Right kidney (tissue), 1 donor: ENCODE measurements at regions not wholly inside any gene's neighbourhood (a gene's known extent, or its start where the extent isn't known, plus 50 kb on each side); places are given as distances from the start of the nearest gene placed in this dataset.
"Not testable (repeated sequence)": the region's sequence is repeated elsewhere in the genome, so short reads cannot be mapped to it uniquely, and the experiment has no call there.

ENCODE experiments used
- DNase-seq: peaks from one replicate; pipeline ENCODE4 v3.0.0-alpha.2; 2016

DNA sequence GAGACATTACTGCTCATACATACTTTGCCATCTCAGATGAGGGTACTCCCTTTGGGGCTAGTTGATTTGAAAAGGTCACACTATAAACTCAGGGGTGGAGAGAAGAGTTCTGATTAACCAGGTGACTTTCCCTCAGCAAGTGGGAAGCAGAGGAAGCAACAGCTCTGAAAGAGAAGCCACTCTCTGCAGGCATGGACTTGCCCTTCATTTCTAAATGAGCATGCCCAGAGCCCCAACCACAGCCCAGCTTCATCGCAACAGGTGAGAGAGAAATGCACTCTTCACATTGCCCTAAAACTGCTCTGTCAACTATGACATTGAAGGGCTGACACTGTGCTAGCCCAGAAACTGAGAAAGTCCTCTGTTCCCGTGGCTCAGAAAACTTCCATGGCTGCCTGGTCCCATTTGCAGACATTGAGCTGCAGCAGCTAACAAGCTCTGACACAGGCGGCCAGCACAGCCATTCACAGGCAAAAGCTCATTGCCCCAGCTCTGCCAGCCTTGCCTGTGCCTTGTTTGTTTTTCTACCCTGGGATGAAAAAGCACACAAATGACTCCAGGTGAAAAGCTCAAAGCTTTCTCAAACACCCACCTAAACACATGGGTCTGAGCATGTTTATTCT, 419.8 kb upstream of the DYNLRB2 start:
- DNase-seq = no peak

DNA sequence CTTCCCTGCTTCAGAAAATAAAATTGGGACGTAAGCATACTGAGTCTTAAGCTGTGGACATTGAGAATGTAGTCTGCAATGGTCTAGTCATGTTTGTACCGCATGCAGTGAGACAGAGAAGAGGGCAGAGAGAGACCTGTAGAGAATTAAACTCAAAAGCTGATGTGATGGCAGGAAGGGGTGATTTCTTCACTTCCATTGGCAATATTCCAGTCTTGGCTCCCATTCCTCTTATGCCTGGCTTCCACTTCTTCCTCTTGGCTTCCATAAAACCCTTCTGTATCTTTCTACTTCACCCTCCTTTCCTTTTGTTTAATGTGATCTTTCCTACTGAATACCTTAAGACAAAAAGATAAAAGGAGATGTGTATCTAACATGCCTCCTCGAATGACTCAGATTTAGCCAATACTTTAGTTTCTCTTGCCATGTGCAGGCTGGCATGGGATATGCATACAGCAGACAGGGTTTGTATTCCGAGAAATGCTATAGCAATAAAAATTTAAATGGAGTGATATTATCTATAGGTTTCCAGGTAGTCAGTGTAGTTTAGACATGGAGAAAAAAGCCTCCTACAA, 423.1 kb upstream of the DYNLRB2 start:
- DNase-seq = no peak

DNA sequence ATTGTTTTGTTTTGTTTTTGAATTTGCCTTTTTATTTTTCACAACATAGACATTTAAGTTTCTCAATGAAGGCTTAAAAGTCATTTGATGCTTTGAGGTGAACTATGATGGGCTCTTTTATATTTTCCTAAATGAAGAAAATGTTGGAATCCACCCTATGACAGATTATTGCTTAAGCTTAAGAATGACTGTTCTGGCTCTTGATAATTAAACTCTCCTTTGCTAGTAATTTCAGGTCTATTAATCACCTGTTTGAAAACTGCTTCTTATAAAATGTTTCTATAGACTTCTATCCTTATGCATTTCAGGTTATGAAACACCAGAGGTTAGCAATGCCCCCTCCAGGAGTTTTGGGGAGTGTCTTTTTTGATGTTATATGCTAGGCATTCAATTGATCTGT, 424.1 kb upstream of the DYNLRB2 start:
- no peak for DNase-seq

DNA sequence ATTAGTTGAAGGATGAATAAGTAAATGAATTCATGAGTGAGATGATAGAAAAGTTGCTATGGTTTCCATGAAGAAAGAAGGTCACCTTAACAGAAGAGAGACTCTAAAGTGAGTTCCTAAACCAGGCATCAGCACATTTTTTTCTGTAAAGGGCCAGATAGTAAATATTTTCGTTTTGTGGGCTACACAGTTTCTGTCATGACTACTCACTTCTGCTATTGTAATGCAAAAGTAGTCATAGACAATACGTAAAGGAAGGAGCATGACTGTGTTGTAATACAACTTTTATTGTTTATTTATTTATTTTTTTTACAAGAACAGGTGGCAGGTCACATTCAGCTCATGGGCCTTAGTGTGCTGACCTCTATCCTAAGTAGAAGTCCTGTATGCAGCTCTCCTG, 426.1 kb upstream of the DYNLRB2 start:
- no peak for DNase-seq

DNA sequence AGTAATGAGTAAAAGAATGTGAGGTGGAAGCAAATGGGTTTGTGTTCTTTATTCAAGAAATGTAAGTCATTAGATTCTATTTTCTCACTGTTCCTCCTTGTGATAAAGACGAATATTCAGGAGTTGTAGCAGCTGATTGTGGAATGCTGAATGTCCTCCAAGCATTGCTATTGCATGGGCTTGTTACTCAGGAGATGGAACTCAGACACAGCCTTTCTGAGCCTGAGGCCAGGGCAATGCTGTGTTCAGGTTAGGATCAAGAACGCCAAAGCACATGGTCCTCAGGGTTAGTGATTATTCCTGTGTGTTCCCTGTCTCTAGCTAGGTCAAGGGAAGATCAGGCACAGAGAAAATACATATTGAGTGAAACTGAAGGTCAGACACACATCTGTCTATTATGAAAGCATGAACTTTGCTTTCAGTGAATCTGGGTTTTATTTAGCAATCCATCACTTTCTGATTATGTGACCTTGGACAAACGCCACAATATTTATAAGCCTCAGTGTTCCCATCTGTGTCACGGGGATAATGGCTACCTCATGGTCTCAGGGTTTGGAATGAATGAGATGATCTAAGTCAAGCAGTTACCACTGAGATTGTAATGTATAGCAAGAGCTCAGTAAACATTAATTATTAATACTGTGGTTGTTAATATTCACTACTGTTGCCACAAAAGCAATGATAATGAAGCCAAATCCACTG, 426.8 kb upstream of the DYNLRB2 start:
- DNase-seq = no peak

DNA sequence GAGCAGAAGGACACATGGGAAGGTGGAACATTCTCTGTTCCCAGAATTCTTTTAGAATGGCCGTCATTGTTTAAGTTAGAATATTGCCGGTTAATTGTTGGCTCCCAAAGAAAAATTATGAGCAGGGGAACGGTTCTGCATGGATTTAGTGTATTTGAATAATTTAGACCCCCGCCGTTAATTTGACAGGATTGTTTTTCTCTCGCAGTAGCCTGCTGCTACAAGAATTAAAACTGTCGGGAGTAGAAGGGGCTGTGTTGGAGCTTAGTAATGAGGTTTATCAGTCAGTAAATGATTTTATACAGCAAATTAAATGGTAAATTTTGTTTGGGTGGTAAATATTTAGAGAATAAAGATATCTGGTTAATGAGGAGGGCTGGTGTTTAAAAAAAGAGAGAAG, 431.2 kb upstream of the DYNLRB2 start:
- no peak for DNase-seq

DNA sequence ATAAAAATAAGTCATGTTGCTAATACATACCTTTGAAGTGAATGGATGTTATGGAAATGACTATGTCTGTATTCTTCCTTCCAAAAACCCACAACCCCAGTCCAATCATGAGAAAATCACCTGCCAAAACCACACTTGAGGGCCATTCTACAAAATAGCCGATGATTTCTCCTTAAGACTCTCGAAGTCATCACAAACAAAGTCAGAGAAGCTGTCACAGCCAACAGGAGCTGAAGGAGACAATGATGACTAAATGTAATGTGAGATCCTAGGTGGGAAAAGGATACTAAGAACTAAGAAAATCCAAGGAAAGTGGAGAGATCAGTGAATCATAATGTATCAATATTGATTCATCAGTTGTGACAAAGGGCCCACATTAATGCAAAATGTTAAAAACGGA, 432.9 kb upstream of the DYNLRB2 start:
- no peak for DNase-seq

DNA sequence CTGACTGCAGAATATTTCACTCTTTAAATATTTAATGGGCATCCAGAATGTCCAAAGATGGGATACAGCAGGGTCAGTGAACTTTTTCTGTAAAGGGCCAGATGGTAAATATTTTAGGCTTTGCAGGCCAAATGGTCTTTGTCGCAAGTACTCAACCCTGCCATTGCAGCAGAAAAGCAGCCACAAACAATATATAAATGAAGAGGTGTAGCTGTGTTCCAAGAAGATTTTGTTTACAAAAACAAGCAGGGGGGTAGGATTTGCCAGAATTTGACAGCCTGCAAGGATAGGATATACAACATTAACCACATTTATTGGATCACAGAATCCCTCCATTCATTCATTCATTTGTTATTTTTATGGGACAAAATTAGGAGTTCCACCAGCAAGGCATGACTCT, 435.0 kb upstream of the DYNLRB2 start:
- DNase-seq = no peak

DNA sequence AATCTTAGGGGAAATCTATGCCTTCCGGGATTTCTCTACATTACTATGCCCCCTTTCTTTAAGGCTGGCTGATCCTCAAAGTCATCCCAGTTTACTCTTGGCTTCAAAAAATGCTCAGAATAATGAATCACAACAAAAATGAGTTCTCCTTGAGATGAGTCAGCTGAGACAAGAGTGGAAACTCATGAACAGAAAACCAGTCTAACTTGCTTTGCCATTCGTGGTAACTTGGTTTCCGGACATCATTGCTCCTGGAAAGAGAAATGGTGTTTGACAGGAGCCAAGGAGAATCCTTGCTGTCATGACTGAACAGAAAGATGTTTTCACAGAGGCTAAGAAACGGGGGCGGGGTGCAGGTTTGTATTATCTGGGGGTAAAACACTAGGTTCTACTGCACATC, 435.6 kb upstream of the DYNLRB2 start:
- DNase-seq = no peak

DNA sequence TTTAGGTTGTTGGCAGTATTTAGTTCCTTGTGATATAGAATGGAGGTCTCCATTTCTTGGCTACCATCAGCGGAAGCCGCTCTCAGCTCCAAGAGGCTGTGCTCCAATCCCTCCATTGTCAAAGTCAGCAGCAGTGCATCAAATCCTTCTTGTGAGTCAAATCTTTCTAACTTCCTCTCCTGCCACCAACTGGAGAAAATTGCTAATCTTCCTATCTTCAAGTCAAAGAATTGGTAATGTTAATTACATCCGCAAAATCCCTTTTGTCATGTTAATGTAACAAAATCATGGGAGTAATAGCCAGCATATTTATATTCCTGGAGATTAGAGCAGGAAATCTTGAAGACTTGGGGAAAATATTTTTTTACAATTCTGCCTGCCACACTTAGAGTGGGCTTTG, 436.4 kb upstream of the DYNLRB2 start:
- DNase-seq = no peak

DNA sequence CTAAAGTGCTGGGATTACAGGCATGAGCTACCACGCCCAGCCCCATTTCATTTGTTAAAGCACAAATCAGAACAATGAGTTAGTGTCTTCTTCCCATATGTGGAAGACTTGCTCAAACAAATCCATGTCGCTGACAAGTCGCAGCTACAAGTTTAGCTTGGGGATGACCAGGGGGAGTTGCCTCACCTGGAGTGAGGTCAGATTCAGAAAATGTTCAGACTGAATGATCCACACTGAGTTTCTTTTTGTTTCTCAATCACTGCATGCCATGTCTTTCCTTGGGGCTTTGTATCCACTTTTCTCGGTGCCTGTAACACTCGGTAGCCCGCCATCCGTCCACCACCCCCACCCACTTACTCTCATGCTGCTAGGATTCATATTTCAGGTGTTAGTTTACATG, 437.3 kb upstream of the DYNLRB2 start:
- DNase-seq = no peak

DNA sequence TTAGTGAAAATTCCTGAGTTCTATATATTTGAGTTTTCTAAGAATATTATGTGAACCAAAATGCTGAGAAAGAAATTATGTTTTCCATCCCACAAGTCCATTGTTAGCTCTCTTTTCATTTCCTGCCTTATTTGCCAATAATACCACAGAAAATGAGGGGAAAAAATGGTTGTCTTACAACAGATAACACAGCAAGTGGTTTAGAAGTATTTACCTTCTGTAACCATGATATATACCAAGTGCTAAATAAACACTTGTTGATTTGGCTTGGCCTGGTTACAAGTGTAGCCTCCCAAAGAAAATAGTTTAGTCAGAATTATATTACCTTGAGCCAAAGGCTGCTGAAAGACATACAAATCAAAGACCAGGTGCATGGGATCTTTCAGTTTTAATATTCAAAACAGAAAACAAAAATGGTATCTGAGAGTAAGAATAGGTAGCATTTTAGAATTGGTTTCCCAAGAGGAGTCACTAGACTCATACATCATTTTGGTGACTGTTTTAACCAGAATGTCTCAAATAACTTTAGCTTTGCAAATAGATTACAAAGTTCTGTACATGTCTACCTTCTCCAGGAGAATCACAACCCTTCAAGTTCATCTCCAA, 439.8 kb upstream of the DYNLRB2 start:
- no peak for DNase-seq

DNA sequence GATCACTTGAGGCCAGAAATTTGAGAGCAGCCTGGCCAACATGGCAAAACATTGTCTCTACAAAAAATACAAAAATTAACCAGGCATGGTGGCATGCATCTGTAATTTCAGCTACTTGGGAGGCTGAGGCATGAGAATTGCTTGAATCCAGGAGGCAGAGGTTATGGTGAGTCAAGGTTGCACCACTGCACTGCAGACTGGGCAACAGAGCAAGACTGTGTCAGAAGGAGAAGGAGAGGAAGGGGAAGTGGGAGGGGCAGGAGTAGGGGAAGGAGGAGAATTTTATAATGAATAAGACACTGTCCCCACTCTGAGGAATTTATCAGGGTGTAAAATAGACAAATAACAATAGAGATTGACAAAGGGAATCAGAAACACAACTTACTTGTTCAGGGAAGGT, 440.6 kb upstream of the DYNLRB2 start:
- DNase-seq = no peak

DNA sequence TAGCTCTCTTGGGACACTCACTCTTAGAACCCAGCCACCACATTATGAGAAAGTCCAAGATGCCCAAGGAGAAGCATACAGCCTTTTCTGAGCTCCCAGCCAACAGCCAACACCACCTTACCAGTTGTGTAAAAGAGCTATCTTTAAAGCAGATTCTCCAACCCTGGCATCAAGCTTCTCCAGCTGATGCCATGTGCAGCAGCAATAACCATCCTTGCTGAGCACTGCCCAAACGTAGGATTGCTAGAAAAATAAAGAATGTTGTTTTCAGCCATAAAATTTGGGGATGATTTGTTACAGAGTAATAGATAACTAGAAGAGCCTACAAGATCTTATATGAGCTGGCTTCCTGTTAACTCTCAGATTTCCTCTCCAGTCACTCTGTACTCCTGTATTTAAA, 443.7 kb upstream of the DYNLRB2 start:
- DNase-seq = no peak

DNA sequence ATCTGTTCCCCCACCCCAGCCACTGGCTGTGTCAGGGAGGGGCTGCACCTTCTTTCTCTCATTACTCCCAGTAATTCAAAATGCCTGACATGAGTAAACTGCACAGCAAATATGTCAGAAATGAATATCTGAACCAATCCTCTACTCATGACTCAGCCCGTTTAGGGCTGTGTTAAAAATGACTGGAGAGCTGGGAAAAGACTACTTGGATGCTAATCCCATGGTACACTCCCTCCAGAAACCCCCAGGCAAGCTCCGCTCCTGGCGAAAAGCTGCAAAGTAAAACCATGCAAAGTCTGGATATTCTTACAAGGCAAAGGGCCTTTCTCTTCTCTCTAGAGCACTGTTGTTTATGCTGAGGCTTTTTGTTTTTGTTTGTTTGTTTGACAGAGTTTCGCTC, 448.1 kb upstream of the DYNLRB2 start:
- no peak for DNase-seq

DNA sequence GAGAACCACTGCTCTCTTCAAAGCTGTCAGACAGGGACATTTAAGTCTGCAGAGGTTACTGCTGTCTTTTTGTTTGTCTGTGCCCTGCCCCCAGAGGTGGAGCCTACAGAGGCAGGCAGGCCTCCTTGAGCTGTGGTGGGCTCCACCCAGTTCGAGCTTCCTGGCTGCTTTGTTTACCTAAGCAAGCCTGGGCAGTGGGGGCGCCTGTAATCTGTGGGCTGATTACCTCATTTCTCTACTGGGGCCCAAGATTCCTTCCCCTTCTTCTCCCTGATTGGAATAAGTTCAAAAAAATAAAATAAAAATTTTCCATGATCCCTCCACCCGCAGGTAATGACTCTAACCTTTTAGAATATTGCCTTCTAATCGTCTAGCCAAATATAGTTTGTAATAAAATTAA, 449.3 kb upstream of the DYNLRB2 start:
- not testable (repeated sequence) for DNase-seq

DNA sequence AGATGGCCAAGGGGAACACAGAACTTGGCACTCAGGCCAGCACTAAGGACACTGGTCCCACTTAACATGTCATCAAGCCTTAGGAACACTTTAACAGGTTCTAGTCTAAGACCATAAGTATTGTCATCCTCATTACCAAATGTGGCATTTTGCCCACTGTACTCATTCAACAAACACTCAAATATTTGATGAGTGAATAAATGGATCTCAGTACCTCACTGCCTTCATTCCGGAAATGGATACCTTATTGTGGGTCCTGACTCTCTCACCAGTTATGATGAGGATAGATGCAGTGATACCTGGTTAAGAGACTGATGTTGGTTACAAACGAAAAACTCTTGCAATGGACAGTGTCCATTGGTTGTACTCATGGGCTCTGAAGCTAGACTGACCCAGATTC, 455.2 kb upstream of the DYNLRB2 start:
- DNase-seq = no peak

DNA sequence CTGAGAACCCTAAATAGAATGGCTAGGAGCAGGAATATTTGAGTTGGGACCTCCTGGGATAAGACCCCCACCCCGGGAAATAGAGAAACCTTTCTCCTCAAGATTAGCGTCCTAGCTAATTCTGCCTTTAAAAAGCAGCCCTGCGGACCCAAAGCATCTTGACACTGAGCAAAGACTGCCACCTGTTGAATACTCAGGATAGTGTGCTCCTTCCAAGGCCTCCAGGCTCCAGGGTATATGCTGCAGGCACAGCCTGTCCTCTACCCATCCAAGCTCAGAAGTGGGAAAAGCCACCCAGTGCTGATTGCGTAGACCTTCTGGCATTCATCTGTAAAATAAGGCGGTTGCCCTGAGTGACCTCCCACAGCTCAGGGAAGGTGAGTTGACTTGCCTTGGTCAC, 456.2 kb upstream of the DYNLRB2 start:
- peak; percentile 31 for DNase-seq

DNA sequence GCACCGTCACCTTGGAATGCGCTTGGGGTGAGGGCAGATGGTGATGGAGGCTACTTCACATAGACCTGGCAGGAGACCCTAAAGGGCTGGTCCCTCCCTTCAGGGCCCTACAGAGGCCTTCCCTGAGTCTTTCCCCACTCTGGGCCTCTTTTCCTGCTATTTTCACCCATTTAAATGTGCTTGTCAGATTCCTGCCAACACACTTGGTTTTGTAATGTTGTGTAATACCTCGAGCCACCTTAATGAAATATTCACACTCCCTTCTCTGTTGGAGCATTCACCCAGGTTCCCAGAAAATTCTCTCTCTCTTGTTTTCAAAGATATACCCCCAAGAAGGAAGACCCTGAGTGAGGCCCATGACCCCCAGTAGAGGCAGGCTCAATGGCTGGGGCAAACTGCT, 456.6 kb upstream of the DYNLRB2 start:
- DNase-seq = no peak

DNA sequence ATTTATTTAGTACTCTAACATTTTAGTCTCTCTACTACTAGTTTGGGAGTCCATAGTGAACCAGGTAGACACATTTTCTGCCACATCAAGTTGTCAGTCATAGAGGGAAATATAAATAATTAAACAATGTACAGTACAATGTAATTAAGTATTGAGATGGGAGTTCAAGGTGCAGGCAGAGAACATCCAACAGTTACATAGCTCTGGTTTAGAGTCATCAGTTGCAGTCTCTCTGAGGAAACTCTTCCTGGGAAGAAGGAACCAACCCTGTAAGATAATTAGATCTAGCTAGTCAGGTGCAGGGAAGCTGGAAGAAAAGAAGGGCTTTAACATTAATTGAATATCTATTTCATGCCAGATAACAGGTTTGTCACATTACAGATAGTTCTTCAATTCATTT, 457.9 kb upstream of the DYNLRB2 start:
- DNase-seq = no peak

DNA sequence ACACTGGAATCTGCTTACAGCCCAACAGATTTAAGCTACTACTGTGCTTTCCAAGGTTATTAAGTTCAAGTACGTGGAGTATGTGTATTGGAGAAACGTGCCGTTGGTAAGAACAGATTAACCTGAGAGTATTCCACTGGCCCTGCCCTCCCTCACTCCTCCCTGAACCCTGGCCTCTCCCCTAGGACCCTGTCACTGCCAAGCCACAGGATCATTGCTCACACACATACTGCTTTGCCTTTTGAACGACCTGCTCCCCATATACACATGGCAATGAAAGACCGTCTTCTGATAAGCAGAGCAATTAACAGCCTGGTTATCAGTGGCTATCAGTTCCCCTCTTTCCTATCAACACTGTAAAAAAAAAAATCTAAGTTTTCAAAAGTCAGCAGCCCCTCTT, 458.9 kb upstream of the DYNLRB2 start:
- no peak for DNase-seq

DNA sequence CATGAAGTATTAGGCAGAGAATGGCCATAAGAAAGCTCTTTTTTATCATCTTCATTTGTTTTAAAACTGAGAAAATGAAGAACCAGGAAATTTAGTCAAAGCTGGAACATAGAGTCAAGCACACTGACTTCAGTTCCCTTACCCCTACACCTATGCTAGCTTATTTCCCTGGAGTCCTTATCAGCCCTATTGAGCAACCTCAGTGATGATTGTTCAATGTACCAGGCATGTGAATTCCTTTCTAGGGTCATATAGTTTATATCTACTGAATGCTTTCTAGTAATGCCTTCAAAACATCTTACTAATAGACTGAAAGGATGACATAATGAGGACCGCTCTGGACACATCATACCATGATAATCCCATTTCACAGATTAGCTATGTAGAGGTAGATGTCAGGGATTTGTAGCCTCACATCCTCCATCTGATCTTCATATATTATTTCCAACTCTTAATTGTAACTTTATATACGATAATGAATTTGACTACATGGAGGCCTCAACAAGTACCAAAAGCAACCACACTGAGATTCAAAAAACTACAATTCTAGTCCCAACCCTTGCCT, 460.4 kb upstream of the DYNLRB2 start:
- DNase-seq = no peak

DNA sequence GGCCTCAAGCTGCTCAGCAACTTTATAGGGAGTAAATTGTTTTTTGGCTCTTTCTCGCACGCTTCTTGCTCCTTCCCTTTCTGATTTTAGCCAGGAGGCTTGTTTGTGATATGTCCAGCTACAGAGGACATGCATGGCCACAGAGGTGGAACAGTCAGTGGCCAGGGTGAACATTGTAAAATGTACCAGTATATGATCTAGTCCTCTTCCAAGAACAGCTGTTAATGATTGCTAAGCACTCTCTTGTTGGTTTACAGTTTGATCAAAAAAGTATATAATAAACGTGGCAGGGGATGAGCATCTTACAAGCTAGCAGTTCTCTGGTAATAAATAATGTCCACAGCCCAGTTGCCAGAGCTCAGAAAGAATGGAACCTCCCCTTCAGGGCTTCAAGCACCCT, 461.7 kb upstream of the DYNLRB2 start:
- DNase-seq = no peak

DNA sequence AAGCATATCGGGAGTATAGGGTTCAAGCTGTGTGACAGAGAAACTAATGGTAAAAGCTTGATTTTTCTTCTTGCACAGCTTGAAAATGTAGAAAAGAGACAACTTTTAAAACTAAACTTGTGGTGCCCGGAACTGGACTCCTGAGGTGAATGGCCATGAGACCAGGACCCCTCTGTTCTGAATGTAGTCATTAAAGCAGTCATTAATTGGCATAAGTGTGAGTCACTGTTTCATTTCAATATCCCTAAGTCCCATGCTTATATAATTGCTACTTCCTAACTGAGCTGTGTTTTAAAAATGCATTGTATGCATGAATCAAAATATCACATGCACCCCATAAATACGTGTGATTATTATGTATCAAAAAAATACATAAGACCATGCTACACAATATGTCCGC, 463.1 kb upstream of the DYNLRB2 start:
- DNase-seq = no peak
